H7 (cell line): ENCODE measurements at regions not wholly inside any gene's neighbourhood (a gene's known extent, or its start where the extent isn't known, plus 50 kb on each side); places are given as distances from the start of the nearest gene placed in this dataset.
"Not testable (repeated sequence)": the region's sequence is repeated elsewhere in the genome, so short reads cannot be mapped to it uniquely, and the experiment has no call there.

ENCODE experiments used
- DNase-seq: peaks from one replicate; pipeline ENCODE4 v3.0.0; 2012
- H3K27me3 ChIP-seq: 2 replicates; pipeline ENCODE4 v1.6.0; 2011; ENCODE audit warnings: mild to moderate bottlenecking, low read length; ENCODE audit not compliant: control insufficient read depth, insufficient read depth
- H3K36me3 ChIP-seq: replicated peaks from 2 replicates; pipeline ENCODE4 v1.5.1; 2011; ENCODE audit warnings: low read length; ENCODE audit not compliant: control insufficient read depth, insufficient read depth
- H3K4me3 ChIP-seq: 2 replicates; pipeline ENCODE4 v1.5.1; 2011; ENCODE audit warnings: low read depth, mild to moderate bottlenecking, control low read depth, low read length, moderate library complexity; ENCODE audit not compliant: insufficient read depth

GRCh38 chr20:50356962-50357782, 153.0 kb upstream of the PTPN1 start:
- no peaks in the 10 kb centered on the region for H3K36me3 ChIP-seq
- H3K27me3 ChIP-seq: no peaks in the 10 kb centered on the region
- H3K4me3 ChIP-seq: no peak overlapping the region
- no peak for DNase-seq

- H3K27me3 ChIP-seq: no peaks in the 10 kb centered on the region
- DNase-seq: no peak
- H3K36me3 ChIP-seq: no peaks in the 10 kb centered on the region
Observed at GRCh38 chr20:50357783-50358161, 152.4 kb upstream of the PTPN1 start.

DNA sequence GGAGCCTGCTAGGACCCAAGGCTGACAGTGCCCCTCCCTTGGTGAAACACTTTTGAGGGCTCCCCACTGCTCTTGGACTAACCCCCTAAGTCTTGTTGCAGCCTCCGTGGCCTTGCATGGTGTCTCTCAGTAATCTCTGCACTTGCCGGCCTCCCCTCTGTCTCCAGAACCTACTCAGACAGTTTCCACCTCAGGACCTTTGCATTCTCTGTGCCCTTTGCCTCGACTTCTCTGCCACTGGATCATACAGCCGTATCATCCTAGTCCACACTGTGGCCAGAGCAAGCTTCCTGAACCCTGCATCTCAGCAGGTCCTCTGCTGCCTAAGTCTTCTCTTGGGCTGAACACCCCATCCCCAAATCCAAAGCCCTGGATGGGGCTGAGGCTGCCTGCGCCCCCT, 152.0 kb upstream of the PTPN1 start:
- no peak for DNase-seq
- H3K36me3 ChIP-seq: no peaks in the 10 kb centered on the region
- H3K4me3 ChIP-seq: no peak overlapping the region
- H3K27me3 ChIP-seq: no peaks in the 10 kb centered on the region

More at GRCh38 chr20:50357783-50358161, 152.4 kb upstream of the PTPN1 start:
- no peak overlapping the region for H3K4me3 ChIP-seq

DNA sequence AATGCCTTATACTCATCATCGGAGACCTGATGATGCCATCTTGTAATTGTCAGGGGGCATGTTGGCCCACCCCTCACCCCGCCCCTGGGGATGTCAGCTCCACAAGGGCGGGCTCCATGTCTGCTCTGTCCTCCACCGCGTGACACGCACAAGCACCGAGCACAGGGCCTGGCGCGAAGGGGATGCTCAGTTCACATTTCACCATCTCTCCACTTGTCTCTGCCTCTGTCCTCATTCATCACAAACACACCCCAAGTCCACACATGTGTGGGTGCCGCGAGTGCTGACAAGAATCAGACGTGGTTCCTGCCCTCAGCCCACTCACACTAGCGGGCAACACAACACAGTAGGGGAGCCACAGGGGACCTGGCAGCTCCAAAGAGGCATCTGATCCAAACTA, 151.2 kb upstream of the PTPN1 start:
- Histone ChIP-seq H3K4me3 (no peak overlapping the region), H3K27me3 (no peaks in the 10 kb centered on the region), H3K36me3 (no peaks in the 10 kb centered on the region)
- no peak for DNase-seq

- DNase-seq: no peak
- Histone ChIP-seq H3K27me3 (no peaks in the 10 kb centered on the region), H3K4me3 (no peak overlapping the region), H3K36me3 (no peaks in the 10 kb centered on the region)
Observed at GRCh38 chr20:50359607-50360217, 150.5 kb upstream of the PTPN1 start.

GRCh38 chr20:50360218-50360672, 149.9 kb upstream of the PTPN1 start:
- DNase-seq: no peak
- H3K27me3 ChIP-seq: no peaks in the 10 kb centered on the region
- no peak overlapping the region for H3K4me3 ChIP-seq
- H3K36me3 ChIP-seq: no peaks in the 10 kb centered on the region

DNA sequence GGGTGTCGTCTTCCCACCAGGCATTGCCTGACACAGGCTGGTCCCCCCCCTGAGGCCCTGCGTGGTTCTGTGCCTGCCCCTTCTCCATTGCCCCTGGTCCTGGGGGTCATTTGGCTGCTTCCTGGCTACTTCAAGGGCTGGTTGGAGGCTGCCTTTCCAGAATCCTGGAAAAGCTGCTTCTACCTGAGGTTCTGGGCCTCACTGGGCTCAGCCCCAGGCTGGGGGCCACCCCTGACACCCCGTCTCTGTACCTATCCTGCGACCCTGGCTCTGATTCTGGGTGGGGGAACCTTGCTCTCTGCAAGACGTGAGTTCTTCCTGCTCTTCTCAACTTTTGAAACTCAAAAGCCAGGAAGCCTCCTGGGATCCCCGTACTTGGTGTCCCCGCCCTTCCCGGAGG, 149.3 kb upstream of the PTPN1 start:
- no peaks in the 10 kb centered on the region for H3K27me3 ChIP-seq

DNA sequence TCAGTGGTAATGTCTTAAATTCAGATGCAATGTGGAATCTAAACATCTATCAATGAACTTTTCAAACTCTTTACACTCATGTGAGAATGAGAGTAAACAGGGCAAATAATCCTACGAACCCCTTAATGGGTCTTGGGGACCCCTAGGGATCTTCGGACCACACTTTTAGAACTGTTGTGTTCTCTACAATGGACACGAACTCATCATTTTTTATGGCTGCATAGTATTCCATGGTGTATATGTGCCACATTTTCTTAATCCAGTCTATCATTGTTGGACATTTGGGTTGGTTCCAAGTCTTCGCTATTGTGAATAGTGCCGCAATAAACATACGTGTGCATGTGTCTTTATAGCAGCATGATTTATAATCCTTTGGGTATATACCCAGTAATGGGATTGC, 148.0 kb upstream of the PTPN1 start:
- not testable (repeated sequence) for H3K36me3 ChIP-seq, H3K4me3 ChIP-seq, H3K27me3 ChIP-seq, DNase-seq

More for the DNA sequence above, 149.3 kb upstream of the PTPN1 start:
- no peak for DNase-seq
- H3K4me3 ChIP-seq: no peak overlapping the region
- H3K36me3 ChIP-seq: no peaks in the 10 kb centered on the region

DNA sequence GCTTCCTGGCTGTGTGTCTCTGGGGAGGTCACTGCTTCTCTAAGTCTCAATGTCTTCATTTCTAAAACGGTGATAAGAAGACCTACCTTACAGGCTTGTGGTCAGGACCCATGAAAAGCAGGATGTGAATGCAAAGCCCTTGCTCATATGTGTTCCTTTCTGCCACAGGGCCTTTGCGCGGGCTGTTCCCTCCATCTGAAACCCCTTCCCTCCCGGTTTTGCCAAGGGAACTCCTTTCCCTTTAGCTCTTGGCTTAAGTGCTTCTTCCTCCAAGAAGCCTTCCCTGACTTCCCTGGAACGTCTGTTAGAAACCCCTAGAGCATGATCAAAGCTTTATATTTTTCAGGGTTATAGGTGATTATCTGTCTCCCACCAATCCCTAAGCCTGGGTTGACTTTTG, 147.2 kb upstream of the PTPN1 start:
- no peaks in the 10 kb centered on the region for H3K36me3 ChIP-seq

DNA sequence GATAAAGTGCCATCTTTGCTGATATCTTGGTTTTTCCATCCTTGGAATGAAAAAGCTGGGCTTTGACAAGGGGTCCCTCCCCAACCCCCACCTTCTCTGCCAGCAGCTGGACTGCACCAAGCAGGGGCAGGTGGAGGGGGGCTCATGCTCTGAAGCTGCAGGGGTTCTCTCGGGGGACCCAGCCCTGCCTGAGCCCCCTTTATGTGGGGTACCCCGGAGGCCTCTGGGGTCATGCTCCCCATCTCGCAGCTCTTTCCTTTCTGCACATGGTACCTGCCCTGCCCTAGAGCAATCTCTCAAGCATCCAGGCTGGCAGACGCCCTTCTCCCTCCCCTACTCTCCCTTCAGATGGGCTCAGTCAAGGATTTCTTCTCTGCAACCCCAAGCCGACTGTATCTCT, 146.7 kb upstream of the PTPN1 start:
- no peak overlapping the region for H3K4me3 ChIP-seq
- H3K36me3 ChIP-seq: no peaks in the 10 kb centered on the region
- DNase-seq: no peak
- no peaks in the 10 kb centered on the region for H3K27me3 ChIP-seq

More for the DNA sequence above, 147.2 kb upstream of the PTPN1 start:
- no peaks in the 10 kb centered on the region for H3K27me3 ChIP-seq
- no peak overlapping the region for H3K4me3 ChIP-seq
- DNase-seq: no peak

GRCh38 chr20:50364542-50364941, 145.6 kb upstream of the PTPN1 start:
- no peak for DNase-seq
- Histone ChIP-seq H3K36me3 (no peaks in the 10 kb centered on the region), H3K27me3 (no peaks in the 10 kb centered on the region), H3K4me3 (no peak overlapping the region)

DNA sequence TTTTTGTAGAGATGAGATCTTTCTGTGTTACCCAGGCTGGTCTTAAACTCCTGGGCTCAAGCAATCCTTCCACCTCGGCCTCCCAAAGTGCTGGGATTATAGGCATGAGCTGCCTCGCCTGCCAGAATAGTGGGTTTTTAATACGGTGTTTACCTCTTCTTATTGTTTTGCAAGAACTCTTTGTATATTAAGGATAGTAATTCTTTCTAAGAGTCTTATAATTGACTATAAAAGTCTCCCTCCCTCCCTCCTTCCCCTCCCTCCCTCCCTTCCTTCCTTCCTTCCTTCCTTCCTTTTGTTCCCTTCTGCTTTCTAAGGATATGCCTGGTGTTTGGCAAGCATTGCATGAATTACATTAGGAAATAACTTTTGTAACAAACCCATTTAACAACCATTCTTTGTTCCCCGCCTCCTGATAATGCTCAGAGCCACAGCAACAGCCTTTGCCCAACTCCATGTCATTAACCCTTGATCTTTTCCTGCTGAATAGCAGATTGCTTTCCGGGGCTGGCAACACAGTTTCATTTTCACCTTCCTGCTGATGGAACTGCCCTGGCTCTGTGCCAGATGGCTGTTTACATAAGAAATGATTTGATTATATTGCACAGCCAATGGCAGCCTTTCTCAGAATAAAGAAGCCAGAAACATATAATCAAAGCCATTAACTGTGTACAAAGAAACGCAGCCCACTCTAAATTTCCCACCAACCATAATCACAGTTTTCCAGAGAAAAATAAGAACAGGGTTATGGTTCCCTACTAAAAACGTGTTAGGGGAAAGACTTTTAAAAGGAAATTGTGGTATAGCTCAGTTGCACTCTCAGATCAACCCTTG, 143.7 kb upstream of the PTPN1 start:
- Histone ChIP-seq H3K4me3 (no peak overlapping the region), H3K27me3 (no peaks in the 10 kb centered on the region), H3K36me3 (no peaks in the 10 kb centered on the region)
- DNase-seq: no peak

DNA sequence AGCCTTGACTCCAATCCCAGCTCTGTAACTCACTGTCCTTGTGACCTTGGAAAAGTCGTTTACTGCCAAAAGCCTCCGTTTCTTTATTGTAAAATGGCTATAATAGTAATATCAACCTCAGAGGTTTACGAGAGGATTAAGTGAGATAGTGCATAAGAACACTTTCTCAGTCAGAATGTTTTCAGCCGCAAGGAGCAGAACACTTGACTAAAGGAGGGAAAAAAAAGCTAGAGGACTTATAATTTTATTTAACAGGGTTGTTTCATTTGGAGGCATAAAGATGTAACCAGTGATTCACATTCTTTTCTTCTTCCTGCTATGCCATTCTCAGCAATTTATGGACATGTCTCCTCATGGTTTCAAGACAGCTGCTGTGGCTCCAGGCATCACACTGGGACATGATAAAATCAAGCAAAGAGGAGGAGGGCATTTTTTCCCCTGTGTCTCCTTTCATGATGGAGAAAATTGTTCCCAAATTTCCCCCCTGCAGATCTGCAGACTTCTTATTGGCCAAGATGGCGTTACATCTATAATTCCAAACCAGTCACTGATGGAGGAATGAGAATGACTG, 143.0 kb upstream of the PTPN1 start:
- Histone ChIP-seq H3K27me3 (no peaks in the 10 kb centered on the region), H3K4me3 (no peak overlapping the region), H3K36me3 (no peaks in the 10 kb centered on the region)
- no peak for DNase-seq

GRCh38 chr20:50367739-50368375, 142.3 kb upstream of the PTPN1 start:
- Histone ChIP-seq H3K36me3 (no peaks in the 10 kb centered on the region), H3K4me3 (no peak overlapping the region), H3K27me3 (no peaks in the 10 kb centered on the region)
- DNase-seq: no peak
